LoVo (cell line): ENCODE measurements at regions not wholly inside any gene's neighbourhood (a gene's known extent, or its start where the extent isn't known, plus 50 kb on each side); places are given as distances from the start of the nearest gene placed in this dataset.
"Not testable (repeated sequence)": the region's sequence is repeated elsewhere in the genome, so short reads cannot be mapped to it uniquely, and the experiment has no call there.

Experiments used
- DNase-seq: peaks from one replicate; pipeline ENCODE4 v3.0.0-alpha.2; 2016; ENCODE audit warnings: low spot score

DNA sequence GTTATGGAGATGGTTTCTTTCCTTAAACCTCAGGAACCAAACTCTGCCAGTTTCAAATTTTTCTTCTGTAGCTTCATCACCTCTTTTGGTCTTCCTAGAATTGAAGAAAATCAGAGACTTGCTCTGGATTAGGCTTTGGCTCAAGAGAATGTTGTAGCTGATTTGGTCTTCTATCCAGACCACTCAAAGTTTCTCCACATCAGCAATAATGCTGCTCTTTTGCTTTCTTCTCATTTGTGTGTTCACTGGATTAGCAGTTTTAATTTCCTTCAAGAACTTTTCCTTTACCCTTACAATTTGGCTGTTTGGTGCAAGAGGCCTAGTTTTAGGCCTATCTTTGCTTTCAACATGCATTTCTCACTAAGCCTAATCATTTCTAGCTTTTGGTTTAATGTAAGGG lies 78.1 kb upstream of the PLCB4 start:
- no peak for DNase-seq

DNA sequence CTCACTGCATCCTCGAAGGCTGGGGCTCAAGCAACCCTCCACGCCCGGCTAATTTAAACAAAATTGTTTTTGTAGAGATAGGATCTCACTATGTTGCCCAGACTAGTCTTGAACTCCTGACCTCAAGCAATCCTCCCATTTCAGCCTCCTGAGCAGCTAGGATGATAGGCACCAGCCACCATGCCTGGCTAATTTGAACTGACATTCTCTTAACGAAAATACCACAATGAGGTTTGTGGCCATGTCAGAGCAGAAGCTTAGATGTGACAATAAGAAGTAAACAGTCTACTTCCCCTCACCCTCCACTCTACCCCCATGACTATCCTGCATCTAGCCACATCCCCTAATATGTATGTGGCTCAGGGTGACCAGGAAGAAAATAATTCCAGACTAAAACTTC lies 74.8 kb upstream of the PLCB4 start:
- no peak for DNase-seq

DNA sequence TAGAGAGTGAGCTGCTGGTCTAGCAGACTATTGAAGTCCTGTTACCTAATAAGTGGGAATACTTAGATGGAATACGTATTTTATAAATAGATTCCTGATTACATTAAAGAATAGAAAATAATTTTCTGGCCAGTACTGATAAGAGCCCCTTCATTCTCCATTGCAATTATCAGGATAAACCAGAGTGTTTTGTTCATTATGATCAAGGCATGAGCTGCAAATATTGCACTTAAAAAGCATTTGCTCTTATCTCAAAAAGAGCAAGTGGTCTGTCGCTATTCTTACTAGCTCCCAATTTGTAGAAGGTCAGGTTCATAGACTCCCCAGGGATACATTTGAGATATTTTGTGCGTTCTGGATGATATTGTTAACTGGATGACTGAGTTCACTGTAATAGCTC lies 73.1 kb upstream of the PLCB4 start:
- no peak for DNase-seq

DNA sequence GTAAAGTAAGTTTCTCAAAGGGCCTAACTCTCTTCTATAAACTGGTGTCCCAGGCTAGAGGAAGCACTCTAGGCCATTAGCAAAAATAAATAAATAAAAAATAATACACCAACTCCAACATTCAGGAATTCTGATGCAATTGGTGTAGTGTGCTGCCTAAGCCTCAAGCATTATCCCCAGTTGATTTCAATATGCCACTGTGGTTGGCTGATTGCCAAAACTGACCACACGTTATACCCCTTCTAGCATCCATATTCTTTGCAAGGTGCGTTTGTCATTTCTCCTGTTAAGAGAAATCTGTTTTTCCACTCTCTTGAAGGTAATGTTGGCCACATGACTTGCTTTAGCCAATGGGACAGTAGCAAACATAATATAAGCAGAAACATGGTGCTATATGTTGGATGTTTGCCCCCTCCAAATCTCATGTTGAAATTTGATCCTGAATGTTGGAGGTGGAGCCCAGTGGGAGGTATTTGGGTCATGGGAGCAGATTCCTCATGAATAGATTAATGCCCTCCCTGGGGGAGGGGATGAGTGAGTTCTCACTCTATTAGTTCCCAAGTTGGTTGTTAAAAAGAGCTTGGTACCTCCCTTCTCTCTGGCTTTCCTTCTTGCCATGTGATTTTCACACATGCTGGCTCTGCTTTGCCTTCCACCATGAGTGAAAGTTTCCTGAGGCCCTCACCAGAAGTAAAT lies 71.9 kb upstream of the PLCB4 start:
- DNase-seq = no peak

DNA sequence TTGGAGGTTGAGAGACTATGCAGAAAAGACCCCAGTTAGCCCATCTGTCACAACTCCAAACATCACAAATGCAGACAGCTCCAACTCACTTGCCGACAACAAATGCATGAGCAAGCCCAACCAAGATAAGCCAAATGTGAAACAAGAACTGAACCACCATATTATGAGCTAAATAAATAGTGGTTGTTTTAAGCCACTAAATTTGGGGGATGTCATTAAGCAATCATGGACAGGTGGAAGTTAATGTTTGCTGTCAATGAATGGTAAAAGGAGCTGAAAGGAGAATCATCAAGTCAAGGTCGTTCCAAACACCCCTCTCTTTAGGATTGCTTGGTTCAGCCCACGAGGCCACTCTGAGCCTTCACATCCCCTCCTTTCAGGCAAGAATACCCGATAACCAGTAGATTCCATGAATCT lies 71.2 kb upstream of the PLCB4 start:
- no peak for DNase-seq

DNA sequence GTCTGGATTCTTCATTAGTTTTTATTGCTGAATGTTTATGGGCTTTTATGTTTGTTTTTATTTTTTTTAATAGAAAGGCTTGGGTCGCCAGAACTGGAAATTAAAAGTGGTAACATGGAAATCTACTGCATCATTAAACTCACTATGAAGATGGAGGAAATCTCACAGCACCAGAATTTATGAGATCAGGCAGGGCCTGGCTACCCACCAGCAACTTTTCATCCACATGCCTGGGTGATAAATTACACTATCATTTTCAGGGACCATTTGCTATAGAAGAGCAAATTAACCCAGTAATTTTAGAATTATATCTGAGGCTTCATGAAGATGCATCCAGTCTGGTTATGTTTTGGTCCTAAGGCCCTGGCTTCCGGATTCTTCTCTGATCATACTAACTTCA lies 57.8 kb upstream of the PLCB4 start:
- no peak for DNase-seq

DNA sequence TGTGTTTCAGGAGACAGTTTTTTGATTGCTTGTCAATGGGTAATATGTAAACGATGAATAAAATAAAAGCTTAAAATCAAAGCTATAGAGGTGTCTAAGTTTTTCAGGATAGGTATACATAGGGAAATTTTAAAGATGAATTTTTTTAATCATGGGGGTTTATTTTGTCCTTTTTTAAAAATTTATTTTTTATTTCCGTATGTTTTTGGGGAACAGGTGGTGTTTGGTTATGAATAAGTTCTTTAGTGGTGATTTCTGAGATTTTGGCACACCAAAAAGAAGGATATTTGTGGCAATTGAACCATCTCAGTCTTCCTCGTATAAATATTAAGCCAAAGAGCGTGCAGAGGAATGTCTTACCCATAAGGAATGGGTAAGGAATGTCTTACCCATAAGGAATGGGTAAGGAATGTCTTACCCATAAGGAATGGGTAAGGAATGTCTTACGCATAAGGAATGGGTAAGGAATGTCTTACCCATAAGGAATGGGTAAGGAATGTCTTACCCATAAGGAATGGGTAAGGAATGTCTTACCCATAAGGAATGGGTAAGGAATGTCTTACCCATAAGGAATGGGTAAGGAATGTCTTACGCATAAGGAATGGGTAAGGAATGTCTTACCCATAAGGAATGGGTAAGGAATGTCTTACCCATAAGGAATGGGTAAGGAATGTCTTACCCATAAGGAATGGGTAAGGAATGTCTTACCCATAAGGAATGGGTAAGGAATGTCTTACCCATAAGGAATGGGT lies 53.5 kb upstream of the PLCB4 start:
- DNase-seq = not testable (repeated sequence)

DNA sequence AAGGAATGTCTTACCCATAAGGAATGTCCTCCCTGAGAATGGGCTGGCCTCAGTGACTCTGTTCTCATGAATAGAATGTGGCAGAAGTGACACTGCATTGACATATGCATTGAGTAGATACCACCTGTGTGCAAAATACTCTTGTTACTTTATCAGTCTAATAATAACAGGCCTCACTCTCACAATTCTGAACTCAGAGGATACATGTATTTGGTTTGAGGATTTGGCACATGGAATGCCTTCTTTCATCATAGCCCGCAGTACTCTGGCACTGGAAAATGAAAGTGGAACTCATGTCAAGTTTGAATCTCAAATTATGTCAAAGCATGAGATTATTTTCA lies 52.9 kb upstream of the PLCB4 start:
- no peak for DNase-seq

DNA sequence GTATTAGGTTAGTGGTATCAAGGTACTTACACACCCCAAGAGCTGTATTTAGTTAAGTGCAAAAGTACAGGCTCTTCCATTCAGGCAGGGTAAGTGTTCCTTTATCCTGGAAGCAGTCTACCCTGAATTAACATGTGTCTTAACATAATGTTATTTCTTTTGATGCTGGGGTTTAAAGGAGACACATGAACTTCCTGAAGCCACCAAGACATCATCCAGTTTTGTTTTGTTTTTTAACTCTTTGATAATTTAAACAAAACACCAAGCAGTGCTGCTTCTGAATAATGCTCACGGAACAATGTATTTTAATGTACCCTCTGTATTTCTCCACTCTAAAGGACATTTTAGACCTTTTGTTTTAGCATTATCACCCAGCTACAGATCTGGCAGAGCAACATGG lies 50.5 kb upstream of the PLCB4 start:
- DNase-seq = no peak
